HG02981 (cell line): ENCODE measurements at regions not wholly inside any gene's neighbourhood (a gene's known extent, or its start where the extent isn't known, plus 50 kb on each side); places are given as distances from the start of the nearest gene placed in this dataset.

ENCODE experiments used
- ATAC-seq: cut with Tn5 transposase; IDR thresholded peaks from one replicate; pipeline ENCODE4 v1.9.1; 2021; ENCODE audit warnings: mild to moderate bottlenecking, moderate library complexity; ENCODE audit not compliant: unreplicated experiment

DNA sequence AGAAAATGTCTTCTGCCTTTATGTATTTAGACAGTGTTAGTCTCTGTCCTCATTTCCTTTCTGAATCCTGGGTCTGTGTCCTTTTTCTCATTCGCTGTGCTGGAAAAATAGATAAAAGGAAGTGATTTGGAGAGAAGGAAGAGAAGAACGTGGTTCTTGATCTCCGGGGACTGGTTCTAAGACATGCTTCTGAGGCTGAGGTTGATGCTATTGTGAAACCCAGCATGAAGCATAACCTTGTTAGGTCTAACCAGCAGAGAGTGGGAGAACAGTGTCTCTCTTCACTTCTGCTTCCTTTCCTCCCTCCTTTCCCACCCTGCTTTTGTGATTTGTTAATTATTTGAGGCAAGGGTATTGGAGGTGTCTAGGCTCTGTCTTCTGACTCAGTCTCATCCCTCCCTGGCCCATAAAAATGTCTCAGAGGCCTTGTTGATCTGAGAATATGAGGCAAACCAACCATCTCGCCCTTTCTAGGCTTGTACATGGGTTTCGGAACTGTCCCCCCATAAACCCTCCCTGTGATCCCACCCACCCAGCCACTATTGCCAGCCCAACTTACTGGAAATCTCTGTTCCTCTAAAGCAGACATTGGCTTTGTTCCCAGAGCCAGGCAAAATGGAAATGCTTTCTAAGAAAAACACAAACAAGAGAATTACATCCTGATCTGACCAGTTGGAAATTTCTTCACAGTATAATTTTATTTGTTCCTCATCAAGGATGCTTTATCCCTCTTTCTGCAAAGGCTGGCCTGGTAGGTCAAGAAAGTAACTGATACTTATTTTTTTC, 360.6 kb upstream of the TNP1 start:
- no peak for ATAC-seq

DNA sequence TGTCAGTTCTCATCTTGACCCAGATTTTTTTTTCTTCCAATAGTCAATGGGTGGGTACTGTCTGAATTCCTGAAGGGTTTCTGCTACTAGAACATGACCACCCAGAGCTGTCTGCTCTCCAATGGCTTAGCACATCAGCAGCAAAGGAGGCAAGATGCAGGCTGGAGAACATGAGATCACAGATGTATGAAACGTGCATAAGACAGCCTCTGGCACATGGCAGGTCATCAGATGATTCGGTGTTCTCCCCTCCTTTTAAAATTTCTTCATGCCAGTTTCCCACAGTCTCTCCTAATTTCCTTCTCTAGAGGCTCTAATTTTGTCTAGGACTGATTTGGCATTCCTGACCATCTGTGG, 359.3 kb upstream of the TNP1 start:
- no peak for ATAC-seq

DNA sequence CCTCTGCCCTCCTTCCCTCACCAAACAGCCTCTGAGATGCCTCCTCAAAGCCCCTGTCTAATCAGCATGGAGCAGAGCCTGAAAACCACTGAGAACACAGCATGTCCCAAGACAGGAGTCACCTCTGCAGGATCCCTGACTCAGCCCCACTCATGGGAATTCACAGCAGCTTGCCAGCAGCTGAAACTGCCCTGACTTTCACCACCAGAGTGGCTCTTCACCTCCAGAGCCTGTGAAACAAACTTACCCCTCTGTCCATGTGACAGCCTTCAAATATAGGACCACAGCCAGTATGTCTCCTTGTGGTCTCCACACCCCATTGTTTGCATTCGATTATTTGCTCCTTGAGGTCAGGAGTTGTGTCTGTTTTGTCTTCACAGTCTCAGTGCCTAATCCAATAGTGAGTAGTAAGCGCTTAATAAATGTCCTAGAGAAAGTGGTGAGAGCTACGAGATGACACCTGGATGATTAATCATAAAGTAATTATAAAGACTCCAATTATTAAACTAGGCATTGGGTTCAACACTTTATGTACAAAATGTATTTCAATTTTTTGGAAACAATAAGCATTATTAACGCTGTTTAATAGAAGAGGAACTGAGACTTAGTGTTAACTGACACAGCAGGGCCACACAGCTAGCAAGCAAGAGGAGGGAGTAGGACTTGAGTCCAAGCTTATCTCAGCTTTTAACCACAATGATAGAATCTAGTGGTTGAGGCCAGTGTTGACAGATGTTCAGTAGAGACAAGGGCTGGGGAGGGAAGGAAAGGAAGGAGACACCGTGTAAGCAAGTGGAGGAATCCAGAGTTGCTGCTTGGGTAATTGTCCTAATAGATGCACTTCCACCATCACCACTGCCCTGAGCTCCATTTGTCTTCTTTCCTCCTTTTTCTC, 358.7 kb upstream of the TNP1 start:
- peak; percentile 45 for ATAC-seq

DNA sequence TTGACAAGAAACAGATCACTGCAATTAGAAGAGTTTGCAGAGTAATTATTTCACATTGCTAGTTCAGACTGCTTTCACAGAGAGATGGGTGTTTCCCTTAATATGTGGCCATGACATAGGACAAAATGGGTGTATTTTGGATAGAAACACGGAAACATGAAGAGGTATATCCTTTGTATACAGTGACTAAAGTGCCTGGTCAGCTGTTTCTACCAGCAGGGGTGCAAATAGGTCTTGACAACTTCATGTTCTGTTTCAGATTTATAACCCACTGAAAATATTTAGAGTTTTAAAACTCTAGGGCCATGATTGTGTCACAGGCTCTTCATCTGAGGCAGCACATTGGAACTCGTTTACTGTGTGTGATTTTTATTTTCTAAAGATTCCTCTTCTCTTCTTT, 357.1 kb upstream of the TNP1 start:
- no peak for ATAC-seq

DNA sequence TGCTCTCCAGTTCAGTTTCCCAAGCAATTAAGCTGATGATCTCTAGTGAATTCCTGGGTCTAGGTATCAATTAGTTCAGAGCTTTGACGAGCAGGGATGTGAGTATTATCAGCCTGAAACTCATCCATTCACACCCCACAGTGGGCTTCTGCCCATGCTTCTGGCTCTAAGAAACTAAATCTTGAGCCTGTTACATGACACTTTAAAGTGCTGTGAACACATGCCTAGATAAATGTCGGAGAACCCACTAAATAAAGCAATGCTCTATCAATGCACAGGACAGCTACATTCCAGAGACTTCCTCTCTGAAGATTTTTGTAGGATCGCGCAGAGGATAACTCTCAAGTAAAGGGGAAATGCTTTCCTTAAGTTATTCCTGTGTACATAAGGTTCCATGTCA, 356.5 kb upstream of the TNP1 start:
- no peak for ATAC-seq

DNA sequence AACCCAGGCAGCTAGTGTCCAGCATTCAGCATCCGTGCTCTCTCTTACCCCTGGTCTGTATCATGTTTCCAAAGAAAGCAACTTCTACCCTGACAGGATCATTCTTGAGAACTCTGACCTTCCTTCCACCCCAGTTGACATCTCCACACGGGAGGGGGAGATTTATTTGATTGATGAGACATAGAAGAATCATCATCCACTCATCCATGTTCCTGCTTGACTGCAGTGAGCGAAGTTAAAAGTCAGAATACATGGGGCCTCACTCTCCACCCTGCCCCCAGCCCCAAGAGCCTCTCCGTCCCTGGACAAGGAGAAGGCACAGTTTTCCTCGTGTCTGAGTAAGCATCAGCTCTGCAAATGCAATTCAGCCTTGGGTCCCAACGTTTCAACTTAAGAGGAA, 356.0 kb upstream of the TNP1 start:
- ATAC-seq = no peak

DNA sequence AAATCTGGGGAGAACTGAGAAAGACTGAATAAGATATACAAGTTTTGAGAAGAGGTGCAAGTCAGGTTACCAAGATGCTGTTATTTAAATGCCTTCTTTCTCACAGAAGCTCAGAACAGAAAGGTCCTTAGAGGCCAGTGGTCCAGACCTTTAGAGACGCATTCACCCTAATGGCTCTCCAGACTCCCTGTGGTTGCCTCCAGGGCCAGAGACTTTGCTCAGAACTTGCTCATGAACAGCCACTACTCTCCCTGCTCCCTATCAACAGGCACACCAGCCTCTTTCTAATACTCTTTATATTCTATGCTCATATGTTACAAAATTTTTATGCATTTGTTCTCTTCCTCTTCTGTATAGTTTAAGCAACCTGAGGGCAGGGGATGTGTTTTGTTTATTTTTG, 349.0 kb upstream of the TNP1 start:
- no peak for ATAC-seq

DNA sequence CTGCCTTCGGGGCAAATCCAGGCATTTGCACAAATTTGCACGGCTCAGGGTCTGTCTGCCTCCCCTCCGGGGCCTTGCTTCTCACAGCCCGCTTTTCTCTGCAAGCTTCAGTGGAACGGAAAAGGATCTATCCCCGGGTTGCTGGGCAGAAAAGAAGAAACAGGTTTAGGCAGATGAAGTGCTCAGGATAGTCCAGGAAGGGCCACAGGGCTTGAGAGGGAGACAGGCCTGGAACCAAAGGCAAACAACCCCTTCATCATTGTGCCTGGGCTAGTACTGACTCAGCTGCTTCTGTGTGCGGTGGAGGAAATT, 347.8 kb upstream of the TNP1 start:
- ATAC-seq = no peak

DNA sequence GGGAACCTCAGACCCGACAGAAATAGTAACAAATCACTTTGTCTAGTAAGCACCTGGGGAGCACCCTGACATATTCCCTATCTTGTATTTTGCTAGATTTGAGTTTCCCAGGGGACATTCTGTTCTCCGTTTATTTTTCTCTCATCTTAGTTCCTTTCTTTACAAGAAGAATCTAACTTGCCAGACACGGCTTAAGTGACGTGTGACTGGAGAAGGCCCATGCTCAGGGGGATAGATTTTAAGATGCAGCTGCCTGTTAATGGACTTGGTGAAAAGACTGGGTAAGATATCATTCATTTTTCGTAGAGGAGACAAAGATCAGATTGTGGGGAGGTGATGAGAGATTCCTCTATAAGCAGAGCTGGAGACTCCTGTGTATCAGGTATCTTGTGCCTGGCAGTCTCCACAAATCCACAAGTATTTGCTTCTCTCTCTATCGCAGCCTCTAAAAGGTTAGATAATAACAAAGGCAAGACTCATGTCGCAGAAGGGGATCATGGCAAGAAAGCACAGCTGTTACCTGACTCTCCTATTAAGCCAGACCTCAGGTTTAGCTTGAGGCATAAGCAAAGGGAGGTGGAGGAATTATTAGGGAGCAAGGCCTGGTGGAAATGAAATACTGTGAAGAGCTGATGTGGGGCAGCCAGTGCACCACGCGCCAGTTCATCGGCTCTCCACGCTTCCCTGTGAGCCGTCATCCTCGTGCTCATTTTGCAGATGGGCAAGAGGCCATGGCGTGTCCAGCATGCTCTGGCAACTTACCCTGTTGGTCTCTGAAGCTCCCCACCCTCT, 347.2 kb upstream of the TNP1 start:
- ATAC-seq = no peak

DNA sequence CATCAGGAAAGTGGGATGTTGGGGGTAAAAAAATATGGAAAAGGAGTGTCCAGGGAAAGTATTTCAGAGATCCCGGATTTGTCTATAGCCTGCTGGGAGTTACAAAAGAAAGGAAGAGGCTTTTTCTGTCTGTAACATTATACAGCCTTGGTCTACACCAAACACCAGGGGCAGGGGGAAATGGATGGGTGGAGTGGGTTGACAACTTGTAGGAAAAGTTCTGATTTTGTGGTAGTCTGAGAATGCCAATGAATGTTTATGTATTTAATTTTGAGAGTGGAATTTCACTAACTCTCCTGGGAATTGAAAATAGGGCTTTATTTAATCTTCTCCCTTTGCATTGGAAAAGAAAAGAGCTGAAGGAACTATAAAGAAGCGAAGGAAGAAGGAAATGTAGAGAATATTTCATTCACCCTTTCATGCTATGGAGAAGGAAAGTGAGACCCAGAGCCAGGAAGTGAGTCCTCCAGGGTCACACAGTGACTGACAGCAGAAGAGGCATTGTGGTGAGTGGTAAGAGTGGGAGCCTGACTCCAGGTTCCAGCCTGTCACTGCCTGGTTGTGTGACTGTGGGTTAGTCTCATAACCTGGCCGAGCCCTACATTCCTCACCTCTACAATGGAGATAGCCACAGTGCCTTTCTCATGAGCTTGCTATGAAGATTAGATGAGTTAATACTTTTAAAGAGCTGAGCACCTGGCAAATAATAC, 346.3 kb upstream of the TNP1 start:
- no peak for ATAC-seq

DNA sequence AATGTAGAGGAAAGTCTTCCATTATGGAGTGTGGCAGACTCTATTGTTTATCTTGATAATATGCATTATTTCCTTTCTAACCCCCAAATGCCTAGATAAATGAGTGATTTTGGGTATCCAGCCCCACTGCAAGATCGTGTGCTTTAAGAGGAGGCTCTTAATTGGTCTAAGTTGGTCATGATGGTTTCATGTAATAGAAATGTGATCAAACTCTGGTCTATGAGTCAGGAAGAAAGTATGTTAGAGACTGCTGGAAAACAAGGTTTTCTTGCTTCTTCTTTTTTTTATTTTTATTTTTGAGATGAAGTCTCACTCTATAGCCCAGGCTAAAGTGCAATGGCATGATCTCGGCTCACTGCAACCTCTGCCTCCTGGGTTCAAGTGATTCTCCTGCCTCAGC, 344.5 kb upstream of the TNP1 start:
- ATAC-seq = no peak

DNA sequence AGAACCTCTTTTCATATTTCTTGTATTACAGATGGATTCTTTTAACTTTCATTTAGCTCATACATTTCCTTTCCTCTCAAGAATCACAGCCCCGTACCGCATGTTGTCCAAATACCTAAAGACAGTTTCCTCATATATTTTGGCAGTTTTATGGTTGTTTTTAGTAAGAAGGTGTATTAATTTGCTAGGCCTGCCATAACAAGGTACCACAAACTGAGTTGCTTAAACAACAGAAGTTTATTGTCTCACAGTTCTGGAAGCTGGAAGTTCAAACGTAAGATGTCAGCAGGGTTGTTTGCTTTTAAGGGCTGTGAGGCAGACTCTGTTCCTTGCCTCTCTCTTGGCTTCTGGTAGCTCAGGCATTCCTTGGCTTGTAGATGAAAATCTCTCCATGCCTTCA, 343.2 kb upstream of the TNP1 start:
- ATAC-seq = no peak

DNA sequence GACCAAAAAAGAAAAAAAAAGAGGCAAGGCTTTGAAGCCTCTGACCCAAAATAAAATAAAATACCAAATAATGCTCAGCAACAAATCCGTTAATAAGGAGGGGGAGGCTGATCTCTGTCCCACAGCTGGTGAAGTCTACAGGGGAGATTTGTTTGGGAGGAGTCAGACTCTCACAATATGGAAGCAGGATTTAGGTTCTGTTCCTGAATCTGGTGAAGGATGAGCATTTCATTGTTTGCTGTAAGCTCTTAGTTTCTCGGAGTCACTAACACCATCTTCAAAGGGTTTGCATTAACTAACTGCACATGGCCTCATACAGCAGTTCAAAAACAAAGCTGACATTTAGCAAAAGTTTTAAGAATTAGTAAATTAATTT, 339.4 kb upstream of the TNP1 start:
- no peak for ATAC-seq

DNA sequence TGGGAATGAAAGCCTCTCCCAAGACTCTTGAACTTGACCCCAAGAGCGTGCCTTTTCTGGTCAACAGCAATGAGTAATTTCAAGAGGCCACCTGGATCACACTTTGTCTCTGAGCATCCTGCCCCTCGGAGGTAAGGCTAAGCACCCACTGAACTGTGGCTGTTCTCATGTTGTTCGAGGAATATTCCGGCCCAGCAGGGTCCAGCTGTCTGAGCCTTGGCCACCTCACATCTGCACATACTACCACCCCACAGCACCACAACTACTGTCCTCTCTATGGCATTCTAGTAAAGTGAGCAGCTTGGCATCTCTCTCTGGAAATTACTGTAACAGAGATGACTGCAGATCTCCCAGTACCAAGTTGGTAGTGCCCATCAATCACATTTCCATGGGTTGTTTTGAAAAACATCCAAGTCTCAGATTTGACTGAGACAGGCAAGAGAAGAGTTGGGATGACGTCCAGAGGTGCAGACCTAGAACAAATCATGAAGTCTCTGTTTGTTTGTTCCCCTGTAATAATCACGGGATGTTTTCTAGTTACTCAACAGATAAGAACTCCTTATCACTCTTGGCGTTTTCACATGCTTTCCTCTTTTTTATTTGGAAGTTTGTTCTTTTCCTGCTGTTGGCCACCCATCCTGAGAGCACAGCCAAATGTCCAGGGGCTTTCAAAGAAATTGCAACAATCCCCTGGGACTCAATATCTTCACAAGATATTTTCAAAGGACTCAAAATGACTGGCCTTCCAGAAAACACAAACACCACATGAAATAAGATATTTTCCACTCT, 336.0 kb upstream of the TNP1 start:
- no peak for ATAC-seq

DNA sequence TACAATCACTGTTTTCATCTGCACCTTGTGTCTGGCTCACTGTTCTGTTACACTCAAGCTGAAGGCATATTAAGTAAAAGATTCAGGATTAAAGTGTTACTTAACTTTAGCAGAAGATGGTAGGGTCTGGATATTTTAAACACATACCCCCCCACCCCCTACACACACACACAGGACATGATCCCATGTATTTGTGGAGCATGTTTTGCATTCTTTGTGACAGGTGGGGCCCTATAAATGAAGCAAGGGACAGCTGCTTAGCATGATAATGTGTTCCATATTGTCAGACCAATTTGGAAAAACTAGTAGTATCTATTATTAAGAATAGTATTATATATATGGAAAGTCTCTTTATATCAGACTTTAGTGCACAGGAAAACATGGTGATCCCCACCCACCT, 335.2 kb upstream of the TNP1 start:
- no peak for ATAC-seq

DNA sequence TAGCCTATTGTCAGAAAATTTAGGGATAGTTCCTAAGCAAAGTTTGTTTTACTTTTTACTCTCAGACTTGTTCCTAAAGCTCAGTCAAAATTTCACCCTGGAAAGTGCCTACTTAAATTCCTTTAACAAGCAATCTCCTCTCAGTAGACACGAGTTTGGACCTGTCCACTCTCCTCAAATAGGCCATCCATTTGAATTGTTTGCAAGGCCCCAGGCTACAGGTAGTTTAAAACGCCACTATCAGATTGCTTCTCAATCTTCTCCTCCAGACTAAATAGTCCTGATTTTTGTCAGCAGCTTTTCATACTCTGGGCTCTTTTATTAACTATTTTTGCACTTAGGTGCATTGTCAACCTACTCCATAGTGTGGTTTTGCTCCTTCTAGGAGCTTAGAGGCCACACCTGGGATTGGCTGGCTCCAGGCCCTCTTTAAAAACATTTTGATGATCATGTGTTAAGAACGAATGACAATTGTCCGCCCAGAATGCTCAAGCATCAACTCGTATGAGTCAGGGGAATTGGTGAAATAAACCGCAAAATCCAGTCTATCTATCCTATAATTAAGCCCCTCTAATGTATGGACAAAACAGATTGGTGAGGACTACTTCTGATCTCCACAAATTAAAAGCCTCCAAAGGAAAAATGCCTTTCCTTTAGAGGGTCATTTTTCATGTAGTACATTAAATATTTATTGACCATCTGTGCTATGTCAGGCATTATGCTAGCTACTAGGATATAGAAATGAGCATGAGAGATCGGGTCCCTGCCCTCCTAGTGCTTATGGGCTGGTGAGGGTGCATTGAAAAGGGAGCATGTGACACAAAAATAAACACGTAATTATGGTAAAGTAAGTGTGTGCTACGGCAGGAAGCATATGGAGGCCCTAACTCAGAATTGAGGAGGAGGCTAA, 333.8 kb upstream of the TNP1 start:
- ATAC-seq = no peak

DNA sequence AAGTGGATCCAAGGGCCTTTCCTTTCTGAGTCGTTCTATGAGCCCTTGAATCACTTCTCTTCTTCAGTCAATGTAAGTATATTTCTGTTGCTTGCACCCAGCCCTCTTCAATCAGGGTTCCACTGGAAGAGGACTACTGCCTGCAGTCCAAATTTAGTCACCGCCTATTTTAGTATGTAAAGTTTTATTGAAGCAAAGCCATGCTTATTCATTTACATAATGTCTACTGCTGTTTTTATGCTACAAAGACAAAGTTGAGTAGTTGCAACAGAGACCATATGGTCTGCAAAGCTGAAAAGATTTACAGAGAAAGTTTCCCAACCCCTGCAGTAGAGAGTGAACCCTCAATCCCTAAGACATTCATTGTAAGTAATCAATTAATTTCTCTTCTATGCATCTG, 332.5 kb upstream of the TNP1 start:
- ATAC-seq = no peak

DNA sequence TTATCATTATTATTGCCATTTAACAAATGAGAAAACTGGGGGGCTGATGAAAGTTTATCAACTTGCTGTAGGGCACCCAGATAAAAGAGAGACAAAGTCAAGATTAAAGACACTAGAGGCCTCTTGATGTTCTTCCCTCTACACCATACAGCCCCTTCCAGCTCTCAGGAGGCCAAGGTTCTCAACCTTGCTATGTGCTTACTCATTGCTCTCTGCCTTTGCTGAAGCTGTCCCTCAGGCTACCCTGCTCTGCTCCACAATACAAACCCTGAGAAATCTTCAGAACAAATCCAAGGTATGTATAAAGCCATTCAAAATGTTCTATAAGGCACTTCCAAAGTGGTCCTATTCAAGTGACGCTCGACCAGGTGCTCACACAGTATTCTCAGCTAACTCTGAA, 329.9 kb upstream of the TNP1 start:
- no peak for ATAC-seq

DNA sequence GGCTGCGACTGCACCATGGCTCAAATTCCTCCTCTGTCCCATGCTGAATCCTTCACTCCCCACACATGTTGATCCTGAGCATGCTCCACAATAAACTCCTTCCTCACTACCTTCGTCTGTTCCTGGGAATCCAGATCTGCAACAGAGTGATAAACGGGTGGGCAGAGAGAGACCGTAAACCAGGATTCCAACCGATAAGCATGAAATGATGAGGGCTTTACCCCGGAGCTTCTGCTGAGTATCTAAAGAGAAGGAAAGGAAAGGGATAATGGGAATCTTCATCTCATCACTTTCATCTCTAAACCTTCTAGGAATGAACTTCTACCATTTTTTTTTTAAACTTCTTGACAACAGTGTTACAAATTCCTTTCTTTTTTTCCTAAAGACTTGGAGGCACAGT, 329.3 kb upstream of the TNP1 start:
- no peak for ATAC-seq
